WTC11 (cell line): ENCODE measurements at regions not wholly inside any gene's neighbourhood (a gene's known extent, or its start where the extent isn't known, plus 50 kb on each side); places are given as distances from the start of the nearest gene placed in this dataset.

Source experiments
- ATAC-seq: fragments of 200-7000 bp; cut with Tn5 transposase; 2 replicates; pipeline ENCODE4 v1.10.0; 2021; ENCODE audit warnings: mild to moderate bottlenecking, moderate library complexity
- CTCF ChIA-PET: fragments of 300-600 bp; sonication (Branson Sonifier 250); formaldehyde crosslinking; loops from one replicate; lab custom pipeline; 2021; ENCODE audit warnings: antibody characterized with exemption; lab: Charles Lee
- POLR2A ChIA-PET: fragments of 350-600 bp; sonication (Branson Sonifier 250); formaldehyde crosslinking; loops from one replicate; lab custom pipeline; 2021; ENCODE audit warnings: antibody characterized with exemption; lab: Charles Lee
- DNase-seq: peaks from one replicate; pipeline ENCODE4 v3.0.0; 2021; ENCODE audit warnings: low spot score
- H3K27ac Mint-ChIP-seq: 2 replicates; pipeline ENCODE4 v1.8.0; 2021; ENCODE audit warnings: mixed read lengths
- H3K27me3 Mint-ChIP-seq: 2 replicates; pipeline ENCODE4 v1.8.0; 2021; ENCODE audit warnings: low read depth, mild to moderate bottlenecking, moderate library complexity, mixed read lengths
- H3K36me3 Mint-ChIP-seq: 2 replicates; pipeline ENCODE4 v1.8.0; 2021; ENCODE audit warnings: mixed read lengths
- H3K4me1 Mint-ChIP-seq: 2 replicates; pipeline ENCODE4 v1.8.0; 2022; ENCODE audit warnings: mixed read lengths
- H3K4me3 Mint-ChIP-seq: 2 replicates; pipeline ENCODE4 v1.8.0; 2021; ENCODE audit warnings: mild to moderate bottlenecking, moderate library complexity, mixed read lengths
- H3K9me3 Mint-ChIP-seq: 2 replicates; pipeline ENCODE4 v1.8.0; 2021; ENCODE audit warnings: mixed read lengths
- ATF6 ChIP-seq: sonication (generic); formaldehyde crosslinking; IDR thresholded peaks from 2 replicates; pipeline ENCODE4 v1.8.1; 2023; ENCODE audit warnings: mild to moderate bottlenecking, missing genetic modification reagents
- ELF4 ChIP-seq: sonication (generic); formaldehyde crosslinking; IDR thresholded peaks from 2 replicates; pipeline ENCODE4 v1.8.1; 2022; ENCODE audit warnings: low read depth, mild to moderate bottlenecking, moderate library complexity, missing genetic modification reagents
- EMX1 ChIP-seq: fragments of 250-450 bp; sonication (Bioruptor Pico); IDR thresholded peaks from 2 replicates; pipeline ENCODE4 v1.8.0; 2021; ENCODE audit warnings: mild to moderate bottlenecking
- ERG ChIP-seq: fragments of 250-450 bp; sonication (Bioruptor Pico); IDR thresholded peaks from 2 replicates; pipeline ENCODE4 v1.8.0; 2021; ENCODE audit warnings: mild to moderate bottlenecking
- ESRRA ChIP-seq: sonication (generic); formaldehyde crosslinking; IDR thresholded peaks from 2 replicates; pipeline ENCODE4 v1.8.1; 2022; ENCODE audit warnings: mild to moderate bottlenecking, missing genetic modification reagents, borderline replicate concordance
- MLX ChIP-seq: sonication (generic); formaldehyde crosslinking; IDR thresholded peaks from 2 replicates; pipeline ENCODE4 v1.8.1; 2023; ENCODE audit warnings: mild to moderate bottlenecking, missing genetic modification reagents, moderate library complexity
- MYBL2 ChIP-seq: sonication (generic); formaldehyde crosslinking; IDR thresholded peaks from 2 replicates; pipeline ENCODE4 v1.8.1; 2023; ENCODE audit warnings: mild to moderate bottlenecking, moderate library complexity, missing genetic modification reagents
- NFYB ChIP-seq: sonication (generic); formaldehyde crosslinking; conservative IDR thresholded peaks from 2 replicates; pipeline ENCODE4 v1.8.0; 2022; ENCODE audit warnings: low read depth, missing genetic modification reagents
- NR1H2 ChIP-seq: sonication (generic); formaldehyde crosslinking; IDR thresholded peaks from 2 replicates; pipeline ENCODE4 v1.9.0; 2021; ENCODE audit warnings: mild to moderate bottlenecking, moderate library complexity, missing genetic modification reagents
- NR2C2 ChIP-seq: sonication (generic); formaldehyde crosslinking; IDR thresholded peaks from 2 replicates; pipeline ENCODE4 v1.8.0; 2022; ENCODE audit warnings: mild to moderate bottlenecking, missing genetic modification reagents
- OVOL2 ChIP-seq: fragments of 250-450 bp; sonication (Bioruptor Pico); IDR thresholded peaks from 2 replicates; pipeline ENCODE4 v1.9.0; 2021; ENCODE audit warnings: mild to moderate bottlenecking, borderline replicate concordance
- PRRX2 ChIP-seq: fragments of 250-450 bp; sonication (Bioruptor Pico); IDR thresholded peaks from 2 replicates; pipeline ENCODE4 v1.8.0; 2021; ENCODE audit warnings: mild to moderate bottlenecking
- SMAD4 ChIP-seq: sonication (generic); formaldehyde crosslinking; IDR thresholded peaks from 2 replicates; pipeline ENCODE4 v1.8.0; 2022; ENCODE audit warnings: mild to moderate bottlenecking, missing genetic modification reagents
- TEAD1 ChIP-seq: sonication (generic); formaldehyde crosslinking; IDR thresholded peaks from 2 replicates; pipeline ENCODE4 v1.8.0; 2022; ENCODE audit warnings: mild to moderate bottlenecking, missing genetic modification reagents
- ZNF396 ChIP-seq: fragments of 250-450 bp; sonication (Bioruptor Pico); IDR thresholded peaks from 2 replicates; pipeline ENCODE4 v1.8.0; 2021; ENCODE audit warnings: mild to moderate bottlenecking, moderate library complexity, borderline replicate concordance
- TF ChIP-seq, protein P1 (sequence below): fragments of 250-450 bp; sonication (Bioruptor Pico); IDR thresholded peaks from 2 replicates; pipeline ENCODE4 v1.9.0; 2021; ENCODE audit warnings: mild to moderate bottlenecking
- TF ChIP-seq, protein P2 (sequence below): sonication (generic); formaldehyde crosslinking; IDR thresholded peaks from 2 replicates; pipeline ENCODE4 v1.8.0; 2022; ENCODE audit warnings: missing genetic modification reagents
- TF ChIP-seq, protein P3 (sequence below): sonication (generic); formaldehyde crosslinking; IDR thresholded peaks from 2 replicates; pipeline ENCODE4 v1.8.1; 2022; ENCODE audit warnings: low read depth, missing genetic modification reagents, borderline replicate concordance
- TF ChIP-seq, protein P4 (sequence below): sonication (generic); formaldehyde crosslinking; IDR thresholded peaks from 2 replicates; pipeline ENCODE4 v1.8.0; 2023; ENCODE audit warnings: mild to moderate bottlenecking, missing genetic modification reagents

DNA sequence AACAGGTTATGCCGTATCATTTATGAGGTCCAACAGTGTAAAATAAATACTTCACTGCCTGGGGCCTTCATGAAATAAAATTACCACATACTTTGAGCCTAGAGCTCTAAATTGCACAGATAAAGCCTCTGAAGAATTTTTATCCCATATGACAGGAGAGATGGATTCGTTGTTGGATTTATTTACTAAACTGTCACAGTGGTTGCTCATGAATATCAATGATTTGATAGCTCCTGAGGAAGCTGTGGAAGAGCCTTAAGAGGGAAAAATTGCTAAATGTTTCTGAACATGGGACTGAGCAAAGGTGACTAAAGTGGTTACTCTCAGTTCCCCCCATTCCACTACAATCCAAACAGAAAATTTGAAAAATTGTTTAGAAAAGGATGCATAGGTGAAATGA is 558.9 kb upstream of the IL12A start (continued):
- TF ChIP-seq, protein P1, sequence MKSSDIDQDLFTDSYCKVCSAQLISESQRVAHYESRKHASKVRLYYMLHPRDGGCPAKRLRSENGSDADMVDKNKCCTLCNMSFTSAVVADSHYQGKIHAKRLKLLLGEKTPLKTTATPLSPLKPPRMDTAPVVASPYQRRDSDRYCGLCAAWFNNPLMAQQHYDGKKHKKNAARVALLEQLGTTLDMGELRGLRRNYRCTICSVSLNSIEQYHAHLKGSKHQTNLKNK (CRISPR knock-in tag): no peak

DNA sequence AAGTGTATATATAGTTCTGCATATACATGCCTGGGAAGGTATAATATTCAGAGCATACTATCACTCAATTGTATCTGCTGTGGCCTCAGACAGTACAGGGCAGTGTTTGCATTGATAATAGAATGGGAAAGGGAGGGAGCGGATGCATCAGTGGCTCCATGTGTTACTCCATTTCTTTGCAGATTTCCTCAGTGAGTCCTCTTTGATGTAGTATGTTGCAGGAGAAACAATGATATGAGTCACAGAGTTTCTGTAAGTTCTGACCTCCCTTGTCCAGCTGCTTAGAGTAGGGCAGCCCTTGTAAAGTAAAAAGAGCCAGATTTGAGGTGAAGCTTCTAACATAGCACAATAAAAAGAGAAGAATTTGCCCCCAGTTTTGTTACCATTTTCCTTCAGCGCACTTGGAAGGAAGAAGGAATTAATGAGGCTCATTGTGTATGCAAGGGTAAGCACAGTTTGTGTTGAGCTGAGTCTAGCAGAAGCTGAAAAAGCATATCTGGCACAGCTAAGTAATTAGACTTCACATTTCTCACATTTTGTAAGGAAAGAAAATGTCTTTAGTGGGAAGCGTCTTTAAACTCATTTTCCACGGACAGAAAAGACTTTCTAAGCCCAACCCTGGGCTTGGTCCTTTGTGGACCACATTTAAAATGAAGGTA is 555.8 kb upstream of the IL12A start:
- ATAC-seq (no peak), DNase-seq (no peak)
- H3K4me1 Mint-ChIP-seq: no peaks in the 10 kb centered on the region
- POLR2A ChIA-PET: no interaction called here
- no peaks in the 10 kb centered on the region for H3K36me3 Mint-ChIP-seq
- H3K27ac Mint-ChIP-seq: no peak overlapping the region
- CTCF ChIA-PET: no interaction called here
- no peaks in the 10 kb centered on the region for H3K27me3 Mint-ChIP-seq
- H3K4me3 Mint-ChIP-seq: no peak overlapping the region
- H3K9me3 Mint-ChIP-seq: no peaks in the 10 kb centered on the region
- TF ChIP-seq, protein P2, sequence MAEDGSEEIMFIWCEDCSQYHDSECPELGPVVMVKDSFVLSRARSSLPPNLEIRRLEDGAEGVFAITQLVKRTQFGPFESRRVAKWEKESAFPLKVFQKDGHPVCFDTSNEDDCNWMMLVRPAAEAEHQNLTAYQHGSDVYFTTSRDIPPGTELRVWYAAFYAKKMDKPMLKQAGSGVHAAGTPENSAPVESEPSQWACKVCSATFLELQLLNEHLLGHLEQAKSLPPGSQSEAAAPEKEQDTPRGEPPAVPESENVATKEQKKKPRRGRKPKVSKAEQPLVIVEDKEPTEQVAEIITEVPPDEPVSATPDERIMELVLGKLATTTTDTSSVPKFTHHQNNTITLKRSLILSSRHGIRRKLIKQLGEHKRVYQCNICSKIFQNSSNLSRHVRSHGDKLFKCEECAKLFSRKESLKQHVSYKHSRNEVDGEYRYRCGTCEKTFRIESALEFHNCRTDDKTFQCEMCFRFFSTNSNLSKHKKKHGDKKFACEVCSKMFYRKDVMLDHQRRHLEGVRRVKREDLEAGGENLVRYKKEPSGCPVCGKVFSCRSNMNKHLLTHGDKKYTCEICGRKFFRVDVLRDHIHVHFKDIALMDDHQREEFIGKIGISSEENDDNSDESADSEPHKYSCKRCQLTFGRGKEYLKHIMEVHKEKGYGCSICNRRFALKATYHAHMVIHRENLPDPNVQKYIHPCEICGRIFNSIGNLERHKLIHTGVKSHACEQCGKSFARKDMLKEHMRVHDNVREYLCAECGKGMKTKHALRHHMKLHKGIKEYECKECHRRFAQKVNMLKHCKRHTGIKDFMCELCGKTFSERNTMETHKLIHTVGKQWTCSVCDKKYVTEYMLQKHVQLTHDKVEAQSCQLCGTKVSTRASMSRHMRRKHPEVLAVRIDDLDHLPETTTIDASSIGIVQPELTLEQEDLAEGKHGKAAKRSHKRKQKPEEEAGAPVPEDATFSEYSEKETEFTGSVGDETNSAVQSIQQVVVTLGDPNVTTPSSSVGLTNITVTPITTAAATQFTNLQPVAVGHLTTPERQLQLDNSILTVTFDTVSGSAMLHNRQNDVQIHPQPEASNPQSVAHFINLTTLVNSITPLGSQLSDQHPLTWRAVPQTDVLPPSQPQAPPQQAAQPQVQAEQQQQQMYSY: no peak
- TF ChIP-seq PRRX2 (CRISPR knock-in tag) (no peak), EMX1 (no peak), ZNF396 (CRISPR knock-in tag) (no peak), ERG (CRISPR knock-in tag) (no peak), MLX (CRISPR knock-in tag) (no peak), NFYB (no peak), NR2C2 (CRISPR knock-in tag) (no peak), ESRRA (CRISPR knock-in tag) (no peak), OVOL2 (CRISPR knock-in tag) (no peak), NR1H2 (CRISPR knock-in tag) (no peak), TEAD1 (no peak), MYBL2 (CRISPR knock-in tag) (no peak), ELF4 (CRISPR knock-in tag) (no peak)
- TF ChIP-seq, protein P3, sequence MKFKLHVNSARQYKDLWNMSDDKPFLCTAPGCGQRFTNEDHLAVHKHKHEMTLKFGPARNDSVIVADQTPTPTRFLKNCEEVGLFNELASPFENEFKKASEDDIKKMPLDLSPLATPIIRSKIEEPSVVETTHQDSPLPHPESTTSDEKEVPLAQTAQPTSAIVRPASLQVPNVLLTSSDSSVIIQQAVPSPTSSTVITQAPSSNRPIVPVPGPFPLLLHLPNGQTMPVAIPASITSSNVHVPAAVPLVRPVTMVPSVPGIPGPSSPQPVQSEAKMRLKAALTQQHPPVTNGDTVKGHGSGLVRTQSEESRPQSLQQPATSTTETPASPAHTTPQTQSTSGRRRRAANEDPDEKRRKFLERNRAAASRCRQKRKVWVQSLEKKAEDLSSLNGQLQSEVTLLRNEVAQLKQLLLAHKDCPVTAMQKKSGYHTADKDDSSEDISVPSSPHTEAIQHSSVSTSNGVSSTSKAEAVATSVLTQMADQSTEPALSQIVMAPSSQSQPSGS (CRISPR knock-in tag): no peak

DNA sequence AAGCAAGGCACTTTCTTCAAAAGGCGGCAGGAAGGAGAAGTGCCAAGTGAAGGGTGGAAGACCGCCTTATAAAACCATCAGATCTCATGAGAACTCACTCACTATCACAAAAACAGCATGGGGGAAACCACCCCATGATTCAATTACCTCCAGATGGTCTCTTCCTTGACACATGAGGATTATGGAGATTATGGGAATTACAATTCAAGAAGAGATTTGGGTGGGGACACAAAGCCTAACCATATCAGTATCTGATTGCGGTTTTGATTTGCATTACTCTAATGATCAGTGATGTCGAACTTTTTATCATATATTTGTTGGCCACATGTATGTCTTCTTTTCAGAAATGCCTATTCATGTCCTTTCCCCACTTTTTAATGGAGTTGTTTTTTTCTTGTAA is 549.3 kb upstream of the IL12A start:
- Mint-ChIP-seq H3K36me3 (no peaks in the 10 kb centered on the region), H3K4me3 (no peak overlapping the region), H3K27me3 (no peaks in the 10 kb centered on the region), H3K9me3 (peaks cover 18% of the 10 kb centered on the region), H3K27ac (no peak overlapping the region), H3K4me1 (no peaks in the 10 kb centered on the region; the same call in 1 of the 2 replicates)
- CTCF ChIA-PET: no interaction called here
- POLR2A ChIA-PET: no interaction called here
- DNase-seq (no peak), ATAC-seq (no peak)
- TF ChIP-seq ATF6 (CRISPR knock-in tag) (no peak), SMAD4 (no peak)
- TF ChIP-seq, protein P4, sequence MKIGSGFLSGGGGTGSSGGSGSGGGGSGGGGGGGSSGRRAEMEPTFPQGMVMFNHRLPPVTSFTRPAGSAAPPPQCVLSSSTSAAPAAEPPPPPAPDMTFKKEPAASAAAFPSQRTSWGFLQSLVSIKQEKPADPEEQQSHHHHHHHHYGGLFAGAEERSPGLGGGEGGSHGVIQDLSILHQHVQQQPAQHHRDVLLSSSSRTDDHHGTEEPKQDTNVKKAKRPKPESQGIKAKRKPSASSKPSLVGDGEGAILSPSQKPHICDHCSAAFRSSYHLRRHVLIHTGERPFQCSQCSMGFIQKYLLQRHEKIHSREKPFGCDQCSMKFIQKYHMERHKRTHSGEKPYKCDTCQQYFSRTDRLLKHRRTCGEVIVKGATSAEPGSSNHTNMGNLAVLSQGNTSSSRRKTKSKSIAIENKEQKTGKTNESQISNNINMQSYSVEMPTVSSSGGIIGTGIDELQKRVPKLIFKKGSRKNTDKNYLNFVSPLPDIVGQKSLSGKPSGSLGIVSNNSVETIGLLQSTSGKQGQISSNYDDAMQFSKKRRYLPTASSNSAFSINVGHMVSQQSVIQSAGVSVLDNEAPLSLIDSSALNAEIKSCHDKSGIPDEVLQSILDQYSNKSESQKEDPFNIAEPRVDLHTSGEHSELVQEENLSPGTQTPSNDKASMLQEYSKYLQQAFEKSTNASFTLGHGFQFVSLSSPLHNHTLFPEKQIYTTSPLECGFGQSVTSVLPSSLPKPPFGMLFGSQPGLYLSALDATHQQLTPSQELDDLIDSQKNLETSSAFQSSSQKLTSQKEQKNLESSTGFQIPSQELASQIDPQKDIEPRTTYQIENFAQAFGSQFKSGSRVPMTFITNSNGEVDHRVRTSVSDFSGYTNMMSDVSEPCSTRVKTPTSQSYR: no peak
